Hematopoietic multipotent progenitor cell treated with erythropoietin and hydrocortisone succinate and interleukin-3 and kit ligand, for 8 days (in vitro differentiated cells): ENCODE measurements at regions not wholly inside any gene's neighbourhood (a gene's known extent, or its start where the extent isn't known, plus 50 kb on each side); places are given as distances from the start of the nearest gene placed in this dataset.

Experiments used
- DNase-seq: peaks from one replicate; pipeline ENCODE4 v3.0.0-alpha.2; 2015

DNA sequence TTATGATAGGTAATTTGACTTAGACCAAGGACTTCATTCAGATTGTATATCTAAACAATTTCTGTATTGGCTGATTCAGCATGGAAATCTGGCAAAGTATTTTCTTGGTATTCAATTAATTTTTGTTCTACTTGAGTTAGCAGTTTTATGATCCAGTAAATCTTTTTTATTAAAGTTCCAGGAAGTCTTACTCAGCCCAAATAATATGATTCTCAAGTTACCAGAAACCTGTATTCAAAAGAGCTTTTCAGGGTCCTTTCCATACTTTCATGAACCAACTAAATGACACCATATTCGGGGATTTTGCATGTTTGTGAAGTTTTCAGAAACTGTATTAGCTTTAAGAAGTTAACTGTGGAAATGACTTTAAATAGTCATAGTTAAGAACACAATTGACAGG lies 662.6 kb downstream of the LRFN5 start:
- no peak for DNase-seq

DNA sequence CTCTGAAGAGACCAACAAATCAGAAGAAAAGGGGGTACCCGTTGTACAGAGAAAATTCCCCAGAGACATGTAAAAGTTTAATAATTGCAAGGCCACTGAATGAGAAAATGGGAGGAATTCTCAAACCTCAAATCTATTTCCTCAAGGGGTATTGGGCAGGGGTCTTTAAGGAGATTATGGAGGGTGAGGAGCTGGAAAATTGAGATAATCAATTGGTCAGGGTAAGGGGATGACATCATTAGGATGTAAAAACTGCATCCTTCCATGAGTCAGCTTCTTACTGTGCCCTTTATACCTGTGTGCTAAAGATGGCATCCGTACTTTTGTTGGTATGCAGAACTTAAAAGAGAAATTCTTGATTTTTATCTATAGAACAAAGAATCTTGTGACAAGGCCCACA lies 641.5 kb downstream of the LRFN5 start:
- DNase-seq = no peak

DNA sequence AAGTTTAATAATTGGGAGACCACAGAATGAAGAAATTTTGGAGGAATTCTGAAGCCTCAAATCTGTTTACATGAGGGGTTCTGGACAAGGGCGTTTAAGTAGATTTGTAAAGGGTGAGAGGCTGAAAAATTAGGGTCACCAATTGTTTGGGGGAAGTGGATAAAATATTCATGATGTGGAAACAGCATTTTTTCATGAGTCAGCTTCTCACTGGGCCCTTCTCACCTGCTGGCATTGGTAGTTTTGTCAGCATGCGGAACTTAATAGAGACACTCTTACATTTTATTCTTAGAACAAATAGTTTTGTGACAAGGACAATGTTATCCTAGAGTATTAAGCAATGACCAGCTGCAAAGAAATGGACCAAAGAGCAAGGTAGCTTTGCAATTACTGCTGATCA lies 634.4 kb downstream of the LRFN5 start:
- no peak for DNase-seq

DNA sequence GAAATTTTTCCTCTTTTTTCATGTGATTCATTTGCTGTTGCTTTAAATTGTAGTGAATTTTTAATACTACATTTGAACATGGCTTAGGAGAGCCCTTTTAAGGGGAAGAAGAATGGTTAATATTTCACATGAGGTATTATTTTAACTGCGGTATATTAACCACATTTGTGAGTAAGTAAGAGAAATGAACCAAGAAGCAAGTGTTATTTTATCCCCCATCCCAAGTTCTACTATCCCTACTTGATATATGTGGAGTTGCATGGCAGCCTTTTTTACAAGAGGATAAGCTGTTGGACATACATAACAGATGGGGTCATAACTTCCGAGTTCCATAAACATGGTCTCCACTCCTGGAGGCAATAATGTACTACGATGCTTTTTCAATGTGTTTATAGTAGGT lies 623.3 kb downstream of the LRFN5 start:
- DNase-seq = no peak

DNA sequence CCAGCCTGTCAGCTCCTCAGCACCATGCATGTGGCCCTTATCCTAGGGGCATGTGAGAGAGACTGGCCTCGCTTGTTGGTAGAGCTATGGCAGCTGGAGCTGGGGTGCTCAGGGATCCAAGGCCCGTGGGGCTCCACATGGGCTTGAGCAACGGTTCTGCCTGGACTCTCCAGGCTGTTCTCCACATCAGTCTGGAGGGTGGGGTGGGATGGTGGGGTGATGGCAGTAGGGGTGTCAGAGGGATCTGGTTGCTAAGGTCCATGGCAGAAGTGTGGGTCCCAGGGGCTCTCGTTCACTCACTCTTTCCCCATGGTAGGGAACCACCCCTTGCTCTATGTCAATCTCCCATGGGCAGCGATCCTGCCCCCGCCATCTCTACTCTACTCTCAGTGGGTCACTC lies 622.6 kb downstream of the LRFN5 start:
- no peak for DNase-seq

DNA sequence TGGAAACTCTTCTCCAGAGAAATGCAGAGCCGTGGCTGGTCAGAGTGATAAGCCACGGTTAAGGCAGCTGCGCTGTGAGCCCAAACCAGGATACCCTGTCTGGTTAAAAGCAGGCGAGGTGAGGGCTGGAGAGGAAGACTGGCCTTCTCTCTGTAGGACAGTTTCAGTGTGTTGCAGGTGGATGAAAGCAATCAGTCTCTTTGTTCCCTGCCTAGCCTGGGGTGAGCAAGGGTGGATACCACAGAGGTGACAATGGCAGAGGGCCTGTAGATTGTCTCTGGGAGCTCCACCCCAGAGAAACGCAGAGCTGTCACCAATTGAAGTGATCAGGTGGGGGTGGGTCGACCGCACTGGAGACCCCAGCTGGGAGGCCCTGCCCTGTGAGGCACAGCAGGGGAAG lies 621.9 kb downstream of the LRFN5 start:
- no peak for DNase-seq

DNA sequence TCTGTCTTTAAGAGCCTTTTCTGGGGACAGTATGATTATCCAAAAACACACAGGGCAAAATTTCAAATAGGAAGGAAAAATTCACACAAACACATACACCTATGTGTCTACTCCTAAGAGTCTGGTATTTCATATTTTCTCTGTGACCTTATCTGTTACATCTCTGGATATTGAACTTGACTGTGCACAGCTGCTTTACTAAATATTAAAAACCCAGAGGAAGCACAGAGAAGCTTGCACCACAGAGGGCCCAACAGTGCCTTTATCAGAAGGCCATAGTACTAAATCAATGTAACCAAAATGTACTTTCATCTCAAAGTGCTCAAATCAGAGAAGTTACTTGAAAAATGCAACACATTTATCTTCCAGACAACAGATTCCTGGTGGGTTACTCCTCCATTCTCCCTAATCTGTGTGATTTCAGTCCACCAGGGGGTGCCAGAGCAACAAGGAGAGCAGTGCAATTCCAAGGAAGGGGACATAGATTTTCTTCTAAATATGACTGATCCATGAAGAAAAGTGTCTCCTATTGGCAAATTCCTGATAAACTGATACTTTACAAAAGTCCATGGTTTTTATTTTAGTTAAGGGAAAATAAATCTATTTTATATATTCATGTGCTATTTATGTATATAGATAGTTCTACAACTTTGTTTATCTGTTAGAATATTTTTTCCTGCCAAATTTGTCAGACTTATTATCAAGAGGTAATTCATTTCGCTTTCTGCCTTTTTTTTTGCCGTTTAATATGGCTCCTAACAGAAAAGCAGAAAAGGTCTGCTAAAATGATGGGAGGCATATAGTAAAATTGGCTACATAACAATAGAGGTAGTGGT lies 617.6 kb downstream of the LRFN5 start:
- DNase-seq = peak; percentile 48

DNA sequence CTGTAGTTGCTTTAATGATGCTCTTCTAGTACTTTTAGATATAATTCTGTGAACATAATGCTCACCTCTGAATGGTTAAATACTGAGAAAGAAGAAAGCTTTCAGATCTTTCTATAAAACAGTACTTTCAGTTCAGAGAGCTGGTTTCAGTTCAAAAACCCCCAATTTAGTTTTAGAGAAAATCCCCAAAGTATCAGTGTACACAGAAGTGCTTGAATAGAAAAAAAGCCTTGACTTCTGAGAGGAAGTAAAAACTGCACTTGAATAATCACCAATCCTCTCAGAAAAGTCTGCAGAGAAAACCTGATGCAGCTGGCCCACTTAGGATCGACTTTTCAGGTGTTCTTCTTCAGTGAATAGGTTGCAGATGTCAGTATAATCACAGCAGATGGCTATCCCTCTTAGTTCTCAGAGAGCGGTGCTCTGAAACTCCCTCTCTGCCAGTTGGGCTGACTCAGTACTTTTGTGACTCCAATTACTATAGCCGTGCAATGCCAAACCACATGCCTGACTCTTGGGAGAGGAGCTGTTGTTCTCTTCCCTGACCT lies 616.3 kb downstream of the LRFN5 start:
- no peak for DNase-seq

DNA sequence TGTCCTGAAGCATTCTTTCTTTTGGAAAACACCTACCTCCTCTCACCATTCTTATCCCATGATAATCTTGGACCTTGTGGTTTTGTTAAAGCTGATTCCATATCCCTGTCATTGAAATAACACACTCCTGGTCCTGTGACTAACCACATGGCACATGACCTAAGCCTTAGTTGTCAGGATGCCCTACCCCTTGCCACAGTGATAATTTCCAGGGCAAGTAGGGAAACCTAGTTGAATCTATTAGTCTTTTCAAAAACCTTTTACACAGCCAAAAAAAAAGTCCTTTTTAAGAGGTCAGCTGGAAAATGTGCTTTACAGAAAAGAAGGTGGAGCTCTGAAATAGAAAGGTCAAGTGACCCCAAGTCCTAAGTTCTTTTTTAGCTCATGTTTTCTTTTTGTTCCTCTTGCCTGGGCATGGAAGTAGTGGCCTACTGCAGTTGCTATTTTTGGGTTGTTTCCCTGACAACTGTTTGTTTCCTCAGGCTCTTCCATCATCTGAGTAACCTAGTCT lies 608.4 kb downstream of the LRFN5 start:
- DNase-seq = no peak

DNA sequence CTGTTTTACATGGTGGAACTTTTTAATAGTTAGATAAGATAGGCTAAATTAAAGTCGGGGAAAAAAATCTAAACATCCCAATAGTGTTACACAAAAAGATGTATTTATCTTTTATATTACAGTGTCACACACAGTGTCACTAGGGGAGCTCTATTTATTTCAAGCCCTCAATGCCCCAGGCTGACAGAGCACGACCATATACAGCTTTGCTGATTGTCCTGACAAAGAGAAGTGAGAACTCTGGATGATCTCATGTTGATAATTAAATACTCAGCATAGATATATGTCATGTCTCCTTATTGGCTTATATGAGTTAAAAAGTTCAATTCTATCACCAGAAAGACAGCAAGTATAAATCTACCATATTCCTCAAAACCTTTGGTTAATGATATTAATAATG lies 594.3 kb downstream of the LRFN5 start:
- no peak for DNase-seq

DNA sequence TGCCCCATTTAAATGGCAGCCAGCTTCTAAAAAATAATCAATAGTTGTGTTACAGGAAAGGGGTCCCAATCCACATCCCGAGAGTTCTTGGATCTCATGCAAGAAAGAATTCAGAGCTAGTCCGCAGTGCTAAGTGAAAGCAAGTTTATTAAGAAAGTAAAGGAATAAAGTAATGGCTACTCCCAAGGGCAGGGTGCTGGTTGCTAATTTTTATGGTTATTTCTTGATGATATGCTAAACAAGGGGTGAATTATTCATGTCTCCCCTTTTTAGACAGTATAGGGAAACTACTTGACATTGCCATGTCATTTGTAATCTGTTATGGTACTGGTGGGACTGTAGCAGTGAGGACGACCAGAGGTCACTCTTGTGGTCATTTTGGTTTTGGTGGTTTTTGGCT lies 591.3 kb downstream of the LRFN5 start:
- DNase-seq = no peak

DNA sequence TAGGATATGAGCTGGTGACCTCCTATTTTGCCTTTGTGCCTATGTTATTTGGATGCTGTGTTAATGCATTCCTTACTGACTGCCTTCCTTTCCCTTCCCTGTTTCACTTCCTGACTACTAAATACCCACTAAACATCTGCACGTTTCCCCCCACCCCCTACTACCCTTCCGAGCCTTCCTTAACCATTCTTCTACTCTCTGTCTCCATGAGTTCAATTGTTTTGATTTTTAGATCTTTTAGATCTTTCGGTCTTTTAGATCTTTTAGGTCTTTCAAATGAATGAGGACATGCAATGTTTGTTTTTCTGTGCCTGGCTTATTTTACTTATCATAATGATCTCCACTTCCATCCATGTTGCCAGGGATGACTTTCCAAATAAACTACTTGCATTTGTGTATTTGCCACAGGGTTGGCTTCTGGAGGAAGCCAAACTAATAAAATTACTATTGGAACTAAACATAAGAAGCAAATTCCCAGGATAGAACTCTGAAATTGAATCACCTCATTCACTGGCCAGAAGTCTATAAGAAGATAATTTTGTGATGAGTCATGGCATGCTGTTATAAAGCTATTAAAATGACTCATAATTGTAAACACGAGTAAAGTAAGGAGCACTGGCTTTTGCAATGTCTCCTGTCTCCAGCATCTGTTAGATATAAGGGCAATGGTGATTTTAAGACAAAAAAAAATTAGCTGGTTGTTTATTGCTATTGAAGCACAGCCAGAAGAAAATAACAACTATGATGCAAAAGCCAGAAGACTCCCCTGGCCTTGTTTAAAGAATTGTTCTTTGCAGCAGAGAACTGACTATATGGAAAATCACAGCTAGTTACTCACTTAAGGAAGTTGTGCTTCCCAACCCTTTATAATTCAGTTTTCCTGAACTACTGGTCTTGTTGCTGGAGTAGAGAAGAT lies 586.3 kb downstream of the LRFN5 start:
- no peak for DNase-seq

DNA sequence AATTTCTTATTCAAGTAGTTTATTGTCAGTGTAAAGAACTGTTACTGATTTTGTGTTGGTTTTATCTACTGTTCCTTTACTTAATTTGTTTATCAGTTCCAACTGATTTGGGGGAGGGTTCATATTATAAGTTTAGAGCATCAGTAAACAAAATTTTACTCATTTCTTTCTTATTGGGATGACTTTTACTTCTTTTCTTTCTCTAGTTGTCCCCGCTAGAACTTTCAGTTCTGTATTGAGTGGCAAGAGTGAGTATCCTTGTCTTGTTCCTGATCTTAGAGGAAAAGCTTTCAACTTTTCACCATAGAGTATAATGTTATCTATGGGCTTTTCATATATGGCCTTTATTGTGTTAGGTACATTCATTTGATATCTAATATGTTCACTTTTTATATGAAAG lies 584.1 kb downstream of the LRFN5 start:
- DNase-seq = no peak

DNA sequence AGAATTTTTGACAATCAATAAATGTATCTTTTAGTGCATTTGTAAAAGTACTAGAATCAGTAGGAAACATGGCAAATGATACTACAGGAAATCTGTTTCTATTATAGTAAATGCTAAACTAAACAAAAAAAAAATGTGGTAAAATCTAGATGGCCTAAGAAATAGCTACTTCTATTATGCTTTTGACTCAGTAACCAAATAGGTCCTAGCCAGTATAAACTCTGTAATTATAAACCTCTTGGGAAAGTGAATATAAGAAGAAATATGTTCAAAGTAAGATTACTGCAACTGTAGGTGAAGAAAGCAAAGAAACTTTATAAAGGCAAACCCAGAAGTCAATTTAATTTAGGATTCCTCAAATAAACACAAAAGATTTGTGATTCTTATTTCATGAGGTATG lies 581.2 kb downstream of the LRFN5 start:
- DNase-seq = no peak

DNA sequence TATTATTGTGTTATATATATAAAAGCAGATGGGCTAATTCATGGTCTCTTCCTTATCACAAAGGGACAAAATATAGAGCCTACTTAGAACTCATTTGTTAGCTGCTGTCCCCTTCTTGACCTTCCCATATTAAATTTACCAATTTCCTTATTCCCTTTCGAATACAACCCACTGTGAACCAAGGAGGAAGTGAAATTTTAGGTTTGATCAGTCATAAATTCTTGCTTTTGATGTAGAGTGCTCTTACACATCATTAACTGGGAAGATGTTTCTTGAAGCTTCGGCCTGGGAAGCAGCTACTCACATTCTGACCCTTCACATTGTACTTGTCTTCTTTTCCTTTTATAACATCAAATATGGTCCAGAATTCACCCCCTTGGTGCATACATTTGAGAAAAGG lies 579.0 kb downstream of the LRFN5 start:
- DNase-seq = no peak

DNA sequence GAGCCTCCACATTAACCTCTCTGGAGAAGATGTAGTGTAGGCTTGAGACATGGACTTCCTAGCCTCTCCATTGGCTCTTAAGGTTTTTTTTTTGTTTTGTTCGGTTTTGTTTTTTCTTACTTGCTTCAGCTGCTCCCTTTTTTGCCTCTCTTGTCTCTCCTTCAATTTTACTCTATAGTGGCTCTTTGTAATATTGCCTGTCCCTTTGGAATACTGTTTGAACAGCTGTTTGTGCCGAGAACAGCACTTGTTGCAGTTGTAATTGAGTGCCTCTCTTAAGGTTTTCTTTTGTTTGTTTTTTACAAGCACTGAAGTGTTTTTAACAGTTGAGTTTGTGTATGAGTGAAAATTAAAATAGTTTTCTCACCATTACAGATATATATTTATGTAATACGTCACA lies 567.7 kb downstream of the LRFN5 start:
- no peak for DNase-seq

DNA sequence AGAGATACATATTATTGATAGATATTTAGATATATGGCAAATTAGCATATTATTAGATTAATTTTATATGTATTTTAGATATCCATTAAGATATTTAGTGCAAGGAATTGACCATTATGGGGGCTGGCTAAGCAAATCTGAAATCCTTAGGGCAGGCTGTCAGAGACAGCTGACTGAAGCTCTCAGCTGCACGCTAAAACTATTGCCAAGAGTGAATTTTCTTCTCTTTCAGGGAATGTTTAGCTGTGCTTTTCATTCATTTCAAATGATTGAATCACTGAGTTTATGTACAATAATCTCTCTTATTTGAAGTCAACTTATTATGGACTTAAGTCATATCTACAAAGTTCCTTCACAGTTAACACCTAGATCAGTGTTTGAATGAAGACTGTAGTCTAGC lies 566.5 kb downstream of the LRFN5 start:
- DNase-seq = no peak

DNA sequence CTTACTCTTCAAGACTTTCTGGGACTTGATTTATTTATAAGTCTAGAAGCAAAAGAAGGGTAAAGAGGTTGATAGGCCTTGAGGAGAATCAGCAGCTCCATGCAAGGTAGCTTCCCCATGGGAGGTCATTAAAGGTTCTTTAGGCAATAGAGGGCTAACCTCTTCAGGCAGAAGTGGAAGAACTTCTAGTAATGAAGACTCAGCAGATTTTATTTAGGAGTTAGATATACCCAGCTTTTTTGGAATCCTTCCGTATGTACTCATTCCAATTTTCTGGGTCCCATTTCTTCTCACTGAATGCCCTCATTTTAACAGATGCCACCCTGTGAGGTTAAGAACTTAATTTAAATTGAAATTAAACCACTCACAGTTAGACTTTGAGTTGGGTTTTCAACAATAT lies 565.6 kb downstream of the LRFN5 start:
- DNase-seq = no peak

DNA sequence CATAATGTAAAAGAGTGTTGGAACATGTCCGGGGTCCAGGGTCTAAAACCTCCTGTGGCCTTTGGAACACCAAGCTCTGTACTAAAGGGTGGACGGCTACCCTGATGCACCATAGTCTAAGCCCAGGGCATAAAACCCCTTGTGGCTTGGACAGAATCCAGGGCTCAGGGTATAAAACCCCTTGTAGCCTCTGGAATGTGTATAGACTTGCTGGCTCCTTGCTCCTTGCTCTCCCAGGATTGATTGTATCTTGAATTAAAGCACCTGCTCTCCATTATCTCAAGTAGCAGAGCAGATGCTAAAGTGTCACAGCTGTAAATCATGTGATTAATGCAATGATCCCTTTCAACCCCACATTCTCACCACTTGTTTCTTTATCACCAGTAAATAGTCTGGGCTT lies 556.5 kb downstream of the LRFN5 start:
- DNase-seq = no peak

DNA sequence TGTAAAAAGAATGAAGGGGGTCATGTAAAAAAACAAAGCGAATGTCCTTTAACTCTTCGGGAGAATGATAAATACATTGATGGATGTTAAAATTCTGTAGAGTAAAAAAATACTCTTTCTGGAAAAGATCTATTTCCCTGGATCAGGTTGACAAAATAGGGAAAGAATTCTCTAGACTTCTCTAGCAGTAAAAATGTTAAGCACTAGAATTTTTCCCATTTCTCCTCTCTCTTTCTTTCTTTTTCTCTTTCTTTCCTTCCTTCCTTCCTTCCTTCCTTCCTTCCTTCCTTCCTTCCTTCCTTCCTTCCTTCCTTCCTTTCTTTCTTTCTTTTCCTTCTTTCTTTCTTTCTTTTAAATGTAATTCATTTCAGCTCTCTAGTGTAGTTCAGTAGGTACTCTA lies 552.5 kb downstream of the LRFN5 start:
- no peak for DNase-seq

DNA sequence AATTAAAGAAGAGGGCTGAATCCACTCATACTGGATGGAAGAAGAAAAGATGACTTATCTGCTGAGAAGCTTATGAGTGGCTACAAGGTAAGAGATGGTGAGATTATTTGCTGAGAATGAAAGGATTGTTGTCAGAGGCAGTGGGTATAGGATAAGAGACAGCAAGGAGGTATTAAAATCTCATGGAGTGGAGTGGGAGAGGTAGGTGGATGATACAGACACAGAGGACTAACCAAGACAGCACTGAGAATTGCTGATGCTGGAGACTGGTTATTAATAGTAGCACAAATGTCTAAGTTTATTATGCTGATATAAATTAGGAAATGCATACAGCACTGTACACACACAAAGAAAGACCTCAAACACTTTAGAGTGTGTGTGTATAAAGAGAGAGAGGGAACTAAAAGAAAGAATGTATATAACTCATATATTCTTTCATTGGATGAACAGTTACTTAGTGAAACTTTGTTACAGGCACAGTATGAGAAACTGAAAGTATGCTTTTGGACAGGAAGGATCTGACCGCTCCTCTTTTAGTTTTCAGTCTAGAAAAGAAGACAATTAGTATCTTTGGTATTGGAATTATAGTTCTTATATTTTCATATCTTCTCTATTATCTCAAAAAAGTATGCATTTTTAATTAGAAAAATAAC lies 543.1 kb downstream of the LRFN5 start:
- DNase-seq = no peak

DNA sequence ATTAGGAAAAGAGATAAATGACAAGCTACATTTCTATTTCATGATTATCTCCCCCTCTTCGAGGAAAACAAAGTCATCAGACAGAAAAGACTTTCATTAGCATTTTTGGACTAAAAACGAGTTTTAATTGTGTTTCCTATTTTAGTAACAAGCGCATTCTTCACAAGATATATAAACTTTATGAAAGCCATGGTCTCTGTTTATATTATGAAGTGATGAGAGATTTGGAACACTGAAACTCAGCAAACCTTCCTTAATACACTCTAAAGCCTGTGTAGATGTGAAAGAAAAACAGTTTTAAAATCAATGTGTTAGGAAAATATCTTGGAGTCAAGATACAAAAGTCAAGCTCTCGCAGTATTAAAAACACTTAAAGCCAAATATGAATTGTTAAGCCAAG lies 539.1 kb downstream of the LRFN5 start:
- DNase-seq = no peak

DNA sequence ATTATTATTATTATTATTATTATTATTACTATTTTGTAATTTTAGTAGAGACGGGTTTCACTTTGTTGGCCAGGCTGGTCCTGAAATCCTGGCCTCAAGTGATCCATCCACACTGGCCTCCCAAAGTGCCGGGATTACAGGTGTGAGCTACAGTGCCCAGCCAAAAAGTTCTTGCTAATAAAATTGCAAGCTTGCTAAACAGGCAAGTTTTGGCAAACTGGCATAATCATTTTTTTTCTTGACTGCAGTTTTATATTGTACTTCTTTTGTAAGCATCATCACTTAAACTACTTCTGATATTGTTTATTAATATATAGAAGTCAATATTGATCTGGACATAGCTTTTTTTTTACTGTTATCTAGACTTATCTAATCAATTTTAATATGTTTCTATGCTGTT lies 536.4 kb downstream of the LRFN5 start:
- no peak for DNase-seq
